Esophagus (tissue), 2 donors: ENCODE measurements at regions not wholly inside any gene's neighbourhood (a gene's known extent, or its start where the extent isn't known, plus 50 kb on each side); places are given as distances from the start of the nearest gene placed in this dataset.
"Not testable (repeated sequence)": the region's sequence is repeated elsewhere in the genome, so short reads cannot be mapped to it uniquely, and the experiment has no call there.

Source experiments
- H3K27ac ChIP-seq, 2 donors: one replicate each; pipeline ENCODE4 v1.5.1; 2013; ENCODE audit warnings: low read depth in 2 of 2, mild to moderate bottlenecking in 2 of 2, inconsistent platforms in 1 of 2, low read length in 1 of 2, moderate library complexity in 1 of 2
- H3K27me3 ChIP-seq, 2 donors: one replicate each; pipeline ENCODE4 v1.6.1; 2013; ENCODE audit warnings: low read length in 2 of 2, control low read depth in 1 of 2, mild to moderate bottlenecking in 1 of 2; ENCODE audit not compliant: insufficient read depth in 2 of 2, control insufficient read depth in 1 of 2
- H3K36me3 ChIP-seq, 2 donors: one replicate each; pipeline ENCODE4 v1.6.1; 2013; ENCODE audit warnings: low read length in 1 of 2; ENCODE audit not compliant: control insufficient read depth in 2 of 2, insufficient read depth in 2 of 2
- H3K4me1 ChIP-seq, 2 donors: one replicate each; pipeline ENCODE4 v1.6.1; 2013; ENCODE audit warnings: low read length in 1 of 2; ENCODE audit not compliant: control insufficient read depth in 2 of 2, insufficient read depth in 2 of 2
- H3K4me3 ChIP-seq, 2 donors: one replicate each; pipeline ENCODE4 v1.5.1; 2013; ENCODE audit warnings: low read length in 2 of 2, mild to moderate bottlenecking in 2 of 2, low read depth in 1 of 2, moderate library complexity in 1 of 2
- H3K9me3 ChIP-seq, 2 donors: one replicate each; pipeline ENCODE4 v1.6.1; 2013; ENCODE audit warnings: mild to moderate bottlenecking in 2 of 2, low read depth in 1 of 2, low read length in 1 of 2, moderate library complexity in 1 of 2; ENCODE audit not compliant: control insufficient read depth in 2 of 2, insufficient read depth in 1 of 2
- WGBS, 2 donors: extraction: QIAGEN DNeasy Blood & Tissue Kit; methylation state at CpG; one replicate each; pipeline ENCODE4 v1.1.7; 2013; 5-methylcytosine and 5-hydroxymethylcytosine counted together
- donor health status: healthy with polysubstance abuse.
- donor health status: Bipolar disorder and iron deficiency.

- H3K27ac ChIP-seq: no peak overlapping the region
- no peaks in the 10 kb centered on the region for H3K36me3 ChIP-seq
- H3K4me1 ChIP-seq: no peaks in the 10 kb centered on the region
- no peak overlapping the region for H3K4me3 ChIP-seq
- WGBS, 2 donors: 81% methylated on average over 3 of the region's 3 CpGs
- H3K27me3 ChIP-seq: no peaks in the 10 kb centered on the region
- H3K9me3 ChIP-seq: no peaks in the 10 kb centered on the region
Measured at GRCh38 chr18:56433919-56434318, 204.5 kb downstream of the TXNL1 start.

GRCh38 chr18:56431551-56431950, 206.8 kb downstream of the TXNL1 start:
- Histone ChIP-seq H3K27ac (no peak overlapping the region), H3K4me3 (no peak overlapping the region), H3K9me3 (no peaks in the 10 kb centered on the region), H3K27me3 (no peaks in the 10 kb centered on the region), H3K4me1 (no peaks in the 10 kb centered on the region), H3K36me3 (no peaks in the 10 kb centered on the region)

GRCh38 chr18:56423626-56424025, 214.8 kb downstream of the TXNL1 start:
- Histone ChIP-seq H3K4me1 (no peaks in the 10 kb centered on the region), H3K9me3 (no peaks in the 10 kb centered on the region), H3K36me3 (no peaks in the 10 kb centered on the region), H3K4me3 (no peak overlapping the region), H3K27ac (no peak overlapping the region), H3K27me3 (no peaks in the 10 kb centered on the region)

GRCh38 chr18:56421647-56422046, 216.7 kb downstream of the TXNL1 start:
- Histone ChIP-seq H3K27ac (no peak overlapping the region), H3K27me3 (no peaks in the 10 kb centered on the region), H3K4me1 (no peaks in the 10 kb centered on the region), H3K4me3 (no peak overlapping the region), H3K9me3 (no peaks in the 10 kb centered on the region), H3K36me3 (no peaks in the 10 kb centered on the region)
- WGBS, 2 donors: 58 to 74% methylated on average over 2 of the region's 2 CpGs

GRCh38 chr18:56420868-56421267, 217.5 kb downstream of the TXNL1 start:
- not testable (repeated sequence) for H3K4me3 ChIP-seq, H3K9me3 ChIP-seq, H3K27ac ChIP-seq, H3K27me3 ChIP-seq, H3K36me3 ChIP-seq, H3K4me1 ChIP-seq
- WGBS, 2 donors: 94 to 98% methylated on average over 5 of the region's 5 CpGs

GRCh38 chr18:56414357-56414756, 224.0 kb downstream of the TXNL1 start:
- H3K4me3 ChIP-seq: no peak overlapping the region

GRCh38 chr18:56413862-56414261, 224.5 kb downstream of the TXNL1 start:
- H3K9me3 ChIP-seq: no peaks in the 10 kb centered on the region
- H3K27ac ChIP-seq: no peak overlapping the region
- H3K36me3 ChIP-seq: no peaks in the 10 kb centered on the region
- H3K4me3 ChIP-seq: no peak overlapping the region
- no peaks in the 10 kb centered on the region for H3K27me3 ChIP-seq
- 66 to 75% methylated on average over 3 of the region's 3 CpGs for WGBS, 2 donors
- H3K4me1 ChIP-seq: no peaks in the 10 kb centered on the region

More at GRCh38 chr18:56414357-56414756, 224.0 kb downstream of the TXNL1 start:
- Histone ChIP-seq H3K36me3 (no peaks in the 10 kb centered on the region), H3K9me3 (no peaks in the 10 kb centered on the region), H3K27ac (no peak overlapping the region), H3K27me3 (no peaks in the 10 kb centered on the region), H3K4me1 (no peaks in the 10 kb centered on the region)
- 91 to 97% methylated on average over 2 of the region's 2 CpGs for WGBS, 2 donors

GRCh38 chr18:56412951-56413350, 225.4 kb downstream of the TXNL1 start:
- Histone ChIP-seq H3K27me3 (no peaks in the 10 kb centered on the region), H3K36me3 (no peaks in the 10 kb centered on the region), H3K4me1 (no peaks in the 10 kb centered on the region), H3K9me3 (no peaks in the 10 kb centered on the region), H3K4me3 (no peak overlapping the region), H3K27ac (no peak overlapping the region)
- 93 to 95% methylated on average over 1 of the region's 1 CpG for WGBS, 2 donors

- Histone ChIP-seq H3K9me3 (no peaks in the 10 kb centered on the region), H3K4me3 (no peak overlapping the region), H3K27me3 (no peaks in the 10 kb centered on the region), H3K27ac (no peak overlapping the region), H3K36me3 (no peaks in the 10 kb centered on the region), H3K4me1 (no peaks in the 10 kb centered on the region)
Measured at GRCh38 chr18:56409736-56410135, 228.7 kb downstream of the TXNL1 start.

- Histone ChIP-seq H3K9me3 (no peaks in the 10 kb centered on the region), H3K36me3 (no peaks in the 10 kb centered on the region), H3K4me3 (no peak overlapping the region), H3K4me1 (no peaks in the 10 kb centered on the region), H3K27me3 (no peaks in the 10 kb centered on the region), H3K27ac (no peak overlapping the region)
- 65 to 79% methylated on average over 4 of the region's 4 CpGs for WGBS, 2 donors
Measured at GRCh38 chr18:56407646-56408180, 230.7 kb downstream of the TXNL1 start.
